ENCODE measurements at regions not wholly inside any gene's neighbourhood (a gene's known extent, or its start where the extent isn't known, plus 50 kb on each side); places are given as distances from the start of the nearest gene placed in this dataset.

GRCh38 chr13:40476175-40476958 lies 190.1 kb downstream of the FOXO1 start:
- Histone ChIP-seq H3K4me1 (ENCODE audit: low read depth) (no peaks in the 10 kb centered on the region), H3K36me3 (ENCODE audit: low read depth) (no peaks in the 10 kb centered on the region), H3K4me3 (no peak overlapping the region), H3K9me3 (no peaks in the 10 kb centered on the region)
- no peak for TF ChIP-seq CTCF (IDR thresholded peaks at IDR 0.05)
- DNase-seq (no peak), ATAC-seq (no peak)
- intact Hi-C loops (cut with DNase I, micrococcal nuclease), result no loop called here

GRCh38 chr13:40477623-40478608 lies 188.5 kb downstream of the FOXO1 start:
- H3K9me3 ChIP-seq, result no peaks in the 10 kb centered on the region
- no peaks in the 10 kb centered on the region for H3K36me3 ChIP-seq (ENCODE audit: low read depth)
- intact Hi-C loops (cut with DNase I, micrococcal nuclease), result no loop called here
- DNase-seq, result no peak
- ATAC-seq, result no peak
- no peak for TF ChIP-seq CTCF (IDR thresholded peaks at IDR 0.05)
- H3K4me3 ChIP-seq, result no peak overlapping the region
- no peaks in the 10 kb centered on the region for H3K4me1 ChIP-seq (ENCODE audit: low read depth)

DNA sequence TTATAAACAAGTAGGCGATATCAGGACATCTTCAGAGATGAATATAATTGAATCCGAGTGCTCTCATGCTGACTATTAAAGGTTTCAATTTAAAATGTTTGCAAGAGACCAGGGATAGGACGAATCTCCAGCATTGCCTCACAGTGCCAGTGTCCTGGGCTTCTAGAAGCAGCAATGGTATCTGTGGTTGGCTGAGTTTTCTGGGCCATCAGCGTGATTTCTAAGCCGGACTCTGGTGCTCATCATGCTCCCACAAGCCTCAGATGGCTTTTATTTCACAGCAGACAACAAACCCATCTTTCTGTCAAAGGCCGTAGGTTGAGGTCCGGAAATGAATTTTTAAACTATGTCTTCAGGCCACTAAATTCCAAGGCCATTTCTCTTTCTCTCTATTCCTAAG lies 187.7 kb downstream of the FOXO1 start:
- Histone ChIP-seq H3K4me1 (ENCODE audit: low read depth) (no peaks in the 10 kb centered on the region), H3K36me3 (ENCODE audit: low read depth) (no peaks in the 10 kb centered on the region), H3K9me3 (no peaks in the 10 kb centered on the region), H3K4me3 (no peak overlapping the region)
- ATAC-seq (no peak), DNase-seq (no peak)
- intact Hi-C loops (cut with DNase I, micrococcal nuclease), result no loop called here
- TF ChIP-seq CTCF (IDR thresholded peaks at IDR 0.05), result no peak

- ATAC-seq (no peak), DNase-seq (no peak)
- no peaks in the 10 kb centered on the region for H3K4me1 ChIP-seq (ENCODE audit: low read depth)
- intact Hi-C loops (cut with DNase I, micrococcal nuclease), result no loop called here
- TF ChIP-seq CTCF (IDR thresholded peaks at IDR 0.05), result no peak
- H3K4me3 ChIP-seq, result no peak overlapping the region
- H3K36me3 ChIP-seq (ENCODE audit: low read depth), result no peaks in the 10 kb centered on the region
- no peaks in the 10 kb centered on the region for H3K9me3 ChIP-seq
Measured at GRCh38 chr13:40479196-40479845, 187.1 kb downstream of the FOXO1 start.

DNA sequence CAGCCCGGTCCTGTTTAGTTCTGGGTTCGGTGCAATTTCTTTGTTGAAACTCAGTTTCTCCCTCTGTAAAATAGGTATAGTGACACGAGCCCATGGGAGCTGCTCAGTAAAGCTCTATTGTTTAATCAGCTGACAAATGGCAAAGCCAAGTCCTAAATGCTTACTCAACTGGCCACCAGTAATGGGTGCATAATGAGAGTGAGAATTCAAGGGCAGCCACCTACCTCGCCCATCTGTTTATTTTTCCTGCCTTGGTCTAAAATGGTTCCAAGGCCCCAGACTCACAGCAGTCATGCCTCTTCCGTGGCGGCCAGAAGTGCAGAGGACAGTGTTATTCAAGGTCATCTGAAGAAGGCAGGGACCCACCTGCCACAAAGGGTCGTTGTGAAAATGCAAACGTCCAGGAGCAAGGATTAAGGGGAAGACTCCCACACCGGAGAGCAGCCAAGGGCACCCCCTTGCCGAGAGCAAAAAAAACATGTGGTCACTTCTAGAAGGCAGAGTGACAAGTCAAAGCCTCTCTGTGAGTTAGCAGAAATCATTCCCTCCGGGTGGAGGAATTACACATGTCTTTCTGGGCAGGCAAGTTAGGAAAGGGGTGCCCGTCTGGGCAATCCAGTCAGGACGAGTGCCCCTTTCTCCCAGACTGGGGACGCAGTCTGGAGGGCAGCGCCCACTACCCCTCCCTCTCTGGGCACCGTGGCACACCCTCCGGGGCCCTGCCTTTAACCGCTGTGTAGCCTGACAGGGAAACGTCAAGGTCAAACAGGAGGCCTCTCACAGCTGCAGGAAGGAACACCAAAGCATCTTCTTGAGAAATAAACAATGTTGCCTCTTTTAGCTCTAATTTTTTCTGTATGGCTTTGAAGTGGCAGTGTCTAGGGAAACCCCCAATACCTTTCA lies 186.2 kb downstream of the FOXO1 start:
- ATAC-seq, result no peak

More for the DNA sequence above, 186.2 kb downstream of the FOXO1 start:
- no peak for TF ChIP-seq CTCF (IDR thresholded peaks at IDR 0.05)
- no peaks in the 10 kb centered on the region for H3K9me3 ChIP-seq
- peaks cover 2% of the 10 kb centered on the region for H3K4me1 ChIP-seq (ENCODE audit: low read depth)
- no peak for DNase-seq
- no peaks in the 10 kb centered on the region for H3K36me3 ChIP-seq (ENCODE audit: low read depth)
- no peak overlapping the region for H3K4me3 ChIP-seq
- intact Hi-C loops (cut with DNase I, micrococcal nuclease), result no loop called here

Measured in mucosa of descending colon (tissue), 3 donors.